ENCODE measurements at regions not wholly inside any gene's neighbourhood (a gene's known extent, or its start where the extent isn't known, plus 50 kb on each side); places are given as distances from the start of the nearest gene placed in this dataset.

DNA sequence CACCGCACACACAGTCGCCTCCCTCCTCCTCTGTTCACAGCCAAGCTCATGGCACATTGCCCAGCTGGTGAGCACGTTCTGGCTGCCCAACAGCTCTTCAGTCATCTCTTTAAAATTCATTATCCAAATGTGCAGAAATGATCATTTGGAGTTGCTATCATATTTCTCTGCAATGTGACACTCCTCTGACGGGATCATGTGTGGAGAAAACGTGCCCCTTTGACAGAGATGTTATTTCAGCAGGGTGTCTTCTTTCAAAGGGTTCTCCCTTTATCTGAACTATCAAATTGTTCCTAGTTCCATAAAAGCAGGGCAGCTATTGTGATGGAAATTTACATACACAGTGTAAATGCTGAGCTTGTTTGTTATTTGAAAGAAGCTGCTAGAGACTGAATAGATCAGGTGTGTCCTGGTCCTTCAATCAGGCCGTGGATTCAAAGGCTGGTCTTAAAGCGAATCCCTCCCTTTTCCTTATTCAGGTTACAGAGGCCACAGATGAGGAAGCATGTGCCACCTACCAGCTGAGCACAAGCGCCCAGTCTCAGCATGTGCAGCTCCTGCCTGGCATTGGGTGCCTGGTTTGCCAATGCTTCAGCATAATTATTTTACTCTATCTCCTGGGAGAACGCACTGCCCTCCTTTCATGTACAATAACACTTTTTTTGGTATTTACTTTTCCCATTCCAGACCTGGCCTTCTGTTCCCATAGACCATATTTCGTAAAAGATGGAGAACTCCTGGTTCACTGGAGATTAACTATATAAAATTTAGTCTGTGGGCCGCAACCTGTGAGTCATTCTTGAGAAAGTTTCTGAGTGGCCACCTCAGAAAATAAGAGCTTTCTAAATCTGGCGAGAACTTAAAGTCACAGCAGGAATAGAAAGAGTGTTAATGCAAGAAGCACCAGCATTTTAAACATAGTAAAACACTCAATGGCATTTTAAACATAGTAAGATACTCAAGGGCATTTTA lies 433.7 kb downstream of the ENC1 start:
- TF ChIP-seq ZNF24 (IDR thresholded peaks at IDR 0.05) (no peak), SPI1 (IDR thresholded peaks at IDR 0.05; ENCODE audit: borderline replicate concordance, insufficient read depth, low read depth, low read length) (no peak), CTCF (IDR thresholded peaks at IDR 0.05 in 2 of 3, conservative IDR thresholded peaks at IDR 0.05 in 1 of 3; ENCODE audit: control insufficient read depth in 2 of 3, extremely low read depth in 1 of 3, insufficient read depth in 1 of 3, low read depth in 3 of 3, low read length in 3 of 3) (no peak), EZH2 (IDR thresholded peaks at IDR 0.05; ENCODE audit: borderline replicate concordance, control insufficient read depth, low read depth, low read length) (no peak), ESRRA (IDR thresholded peaks at IDR 0.05; ENCODE audit: low read length) (no peak), BHLHE40 (IDR thresholded peaks at IDR 0.05; ENCODE audit: borderline replicate concordance in 1 of 2, low read depth in 2 of 2, low read length in 1 of 2) (no peak), YY1 (IDR thresholded peaks at IDR 0.05; ENCODE audit: low read depth, low read length) (no peak), CHD2 (IDR thresholded peaks at IDR 0.05; ENCODE audit: borderline replicate concordance, low read depth, low read length) (no peak), SUPT20H (IDR thresholded peaks at IDR 0.05; ENCODE audit: borderline replicate concordance, control insufficient read depth, low read depth, low read length) (no peak)
